ENCODE measurements at regions not wholly inside any gene's neighbourhood (a gene's known extent, or its start where the extent isn't known, plus 50 kb on each side); places are given as distances from the start of the nearest gene placed in this dataset.

DNA sequence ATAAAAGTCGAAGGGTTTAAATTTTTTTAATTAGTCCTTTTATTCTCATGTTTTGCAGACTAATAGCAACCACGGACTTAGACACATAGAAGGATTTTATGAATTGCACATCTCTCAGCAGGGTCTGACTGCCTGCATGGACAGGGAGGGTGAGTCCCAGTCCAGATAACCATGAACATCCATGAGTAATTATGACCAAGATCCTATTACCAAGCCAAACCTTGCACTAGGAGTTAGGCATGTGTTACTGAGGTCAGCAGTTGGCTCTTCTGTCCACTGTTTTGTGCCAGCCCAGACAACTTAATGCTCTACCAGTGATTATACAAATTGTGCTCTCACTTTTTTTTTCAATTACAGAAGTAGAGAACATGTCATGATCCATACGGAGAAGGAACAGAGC, 211.2 kb downstream of the MAFB start:
- Histone ChIP-seq H4K20me1 (replicated peaks; ENCODE audit: control insufficient read depth, extremely low read depth, insufficient read depth, low read length) (no peaks in the 10 kb centered on the region), H3K27me3 (ENCODE audit: control insufficient read depth in 2 of 2, insufficient read depth in 2 of 2, low read length in 2 of 2) (no peaks in the 10 kb centered on the region), H3K9ac (replicated peaks; ENCODE audit: extremely low read depth, insufficient read depth, low read length) (no peak overlapping the region), H3K27ac (ENCODE audit: insufficient read depth, low read depth, low read length) (no peak overlapping the region), H3K4me1 (ENCODE audit: control insufficient read depth, extremely low read depth, insufficient read depth, low read length) (no peaks in the 10 kb centered on the region), H3K9me1 (replicated peaks; ENCODE audit: control insufficient read depth, extremely low read depth, insufficient read depth, low read length) (no peaks in the 10 kb centered on the region), H3K79me2 (ENCODE audit: control insufficient read depth, insufficient read depth, low read length) (no peaks in the 10 kb centered on the region), H2AFZ (ENCODE audit: low read depth, low read length) (no peak overlapping the region), H3K9me3 (replicated peaks; ENCODE audit: control insufficient read depth, insufficient read depth, low read length) (no peaks in the 10 kb centered on the region), H3K4me2 (ENCODE audit: insufficient read depth, low read length) (no peak overlapping the region), H3K36me3 (ENCODE audit: control insufficient read depth in 2 of 2, extremely low read depth in 1 of 2, insufficient read depth in 2 of 2, low read length in 2 of 2) (no peaks in the 10 kb centered on the region), H3K4me3 (replicated peaks in 1 of 3; ENCODE audit: insufficient read depth in 1 of 3, low read depth in 1 of 3, low read length in 3 of 3) (no peak overlapping the region)
- no peak for TF ChIP-seq JUN (IDR thresholded peaks at IDR 0.05; ENCODE audit: borderline replicate concordance, insufficient read depth, insufficient read length, low read depth)
- TF ChIP-seq FOS (IDR thresholded peaks at IDR 0.05; ENCODE audit: borderline replicate concordance, insufficient read depth, low read length), result no peak
- TF ChIP-seq MYC (IDR thresholded peaks at IDR 0.05; ENCODE audit: low read depth, low read length), result no peak
- no peak for TF ChIP-seq POLR2AphosphoS5 (IDR thresholded peaks at IDR 0.05; ENCODE audit: insufficient read depth, low read depth, low read length)
- no peak for TF ChIP-seq CTCF (IDR thresholded peaks at IDR 0.05; ENCODE audit: extremely low read depth in 1 of 2, insufficient read depth in 1 of 2, low read depth in 1 of 2, low read length in 2 of 2)
- TF ChIP-seq, protein P1, sequence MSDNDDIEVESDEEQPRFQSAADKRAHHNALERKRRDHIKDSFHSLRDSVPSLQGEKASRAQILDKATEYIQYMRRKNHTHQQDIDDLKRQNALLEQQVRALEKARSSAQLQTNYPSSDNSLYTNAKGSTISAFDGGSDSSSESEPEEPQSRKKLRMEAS (IDR thresholded peaks at IDR 0.05; ENCODE audit: insufficient read depth, insufficient read length), result no peak
- no peak for TF ChIP-seq EZH2 (IDR thresholded peaks at IDR 0.05; ENCODE audit: borderline replicate concordance, low read depth, low read length, severe bottlenecking)
- no peak for TF ChIP-seq GATA2 (IDR thresholded peaks at IDR 0.05; ENCODE audit: insufficient read depth, insufficient read length, low read depth, low read length)
- TF ChIP-seq POLR2A (IDR thresholded peaks at IDR 0.05; ENCODE audit: low read depth, low read length), result no peak
- no peak for FAIRE-seq
- dilution Hi-C loops (cut with MboI; ENCODE audit: extremely low pct_ligation_motif_present, low sequenced_read_pairs) (no loop called here), intact Hi-C loops (cut with micrococcal nuclease) (loop anchor here (10.0 kb wide), 1 partner anchor 1213 kb away; no protein-coding TSS in a partner anchor)
- CTCF ChIA-PET, result no interaction called here
- DNase-seq (ENCODE audit: low read depth, low spot score), result no peak
- POLR2A ChIA-PET, result no interaction called here
- no TSS peak for BruUV-seq (replicated peaks)
